CD14-positive monocyte (primary cell): ENCODE measurements at regions not wholly inside any gene's neighbourhood (a gene's known extent, or its start where the extent isn't known, plus 50 kb on each side); places are given as distances from the start of the nearest gene placed in this dataset.
"Not testable (repeated sequence)": the region's sequence is repeated elsewhere in the genome, so short reads cannot be mapped to it uniquely, and the experiment has no call there.

Experiments used
- DNase-seq, 3 donors: peaks; one replicate each; pipeline ENCODE4 v3.0.0-alpha.2; 2011 to 2022
- H2AFZ ChIP-seq: 2 replicates; pipeline ENCODE4 v1.6.0; 2012; ENCODE audit warnings: mild to moderate bottlenecking, low read depth, low read length, inconsistent platforms; ENCODE audit not compliant: insufficient read depth, poor library complexity, severe bottlenecking
- H3K27ac ChIP-seq, 2 donors: 1 replicate in 1 of 2; 2 replicates in 1 of 2; pipeline ENCODE4 v1.5.1; 2012 to 2013; ENCODE audit warnings: low read length in 2 of 2, control low read depth in 1 of 2, inconsistent platforms in 1 of 2, low read depth in 1 of 2, mild to moderate bottlenecking in 1 of 2
- H3K27me3 ChIP-seq, 2 donors: one replicate each; pipeline versions ENCODE4 v1.6.0 to v1.6.1; 2011 to 2013; ENCODE audit warnings: low read length in 2 of 2; ENCODE audit not compliant: control insufficient read depth in 2 of 2, insufficient read depth in 2 of 2
- H3K36me3 ChIP-seq, 2 donors: replicated peaks in 1 of 2; 1 replicate in 1 of 2; 2 replicates in 1 of 2; pipeline versions ENCODE4 v1.5.1 to v1.6.1; 2012 to 2013; ENCODE audit warnings: low read length in 2 of 2, control low read depth in 1 of 2, inconsistent platforms in 1 of 2, mild to moderate bottlenecking in 1 of 2; ENCODE audit not compliant: insufficient read depth in 2 of 2, control insufficient read depth in 1 of 2
- H3K4me1 ChIP-seq, 2 donors: 1 replicate in 1 of 2; 2 replicates in 1 of 2; pipeline versions ENCODE4 v1.5.1 to v1.6.1; 2012 to 2013; ENCODE audit warnings: low read length in 2 of 2, control low read depth in 1 of 2, inconsistent platforms in 1 of 2, mild to moderate bottlenecking in 1 of 2, moderate library complexity in 1 of 2; ENCODE audit not compliant: insufficient read depth in 2 of 2, control insufficient read depth in 1 of 2
- H3K4me2 ChIP-seq: replicated peaks from 2 replicates; pipeline ENCODE3; 2012; ENCODE audit warnings: low read length, moderate library complexity, mild to moderate bottlenecking; ENCODE audit not compliant: poor library complexity, severe bottlenecking; ENCODE audit errors: extremely low read depth
- H3K4me3 ChIP-seq, 3 experiments: fragments of 200-600 bp in 1 of 3; sonication (generic) in 1 of 3; replicated peaks in 1 of 3; 1 replicate in 2 of 3; 2 replicates in 1 of 3; pipeline ENCODE4 v1.5.1; 2011 to 2013; ENCODE audit warnings: low read length in 3 of 3, mild to moderate bottlenecking in 3 of 3, control low read depth in 2 of 3, low read depth in 2 of 3, inconsistent platforms in 1 of 3, moderate library complexity in 1 of 3
- H3K79me2 ChIP-seq: 2 replicates; pipeline ENCODE4 v1.6.0; 2012; ENCODE audit warnings: mild to moderate bottlenecking, control low read depth, inconsistent platforms, low read length, moderate library complexity; ENCODE audit not compliant: insufficient read depth
- H3K9ac ChIP-seq: 2 replicates; pipeline ENCODE4 v1.6.0; 2017; ENCODE audit warnings: low read length, mild to moderate bottlenecking; ENCODE audit not compliant: insufficient read depth, poor library complexity, severe bottlenecking
- H3K9me3 ChIP-seq, 2 donors: replicated peaks in 1 of 2; 1 replicate in 1 of 2; 2 replicates in 1 of 2; pipeline versions ENCODE4 v1.5.1 to v1.6.1; 2012 to 2013; ENCODE audit warnings: low read length in 2 of 2, control low read depth in 1 of 2; ENCODE audit not compliant: control insufficient read depth in 1 of 2, insufficient read depth in 1 of 2
- H4K20me1 ChIP-seq: 2 replicates; pipeline ENCODE4 v1.6.0; 2012; ENCODE audit warnings: mild to moderate bottlenecking, low read length, control low read depth, moderate library complexity; ENCODE audit not compliant: insufficient read depth
- H3K27ac Mint-ChIP-seq, 7 donors: one replicate each; pipeline ENCODE4 v1.8.0; 2020; ENCODE audit warnings: mild to moderate bottlenecking in 7 of 7, mixed read lengths in 7 of 7, moderate library complexity in 6 of 7, inconsistent platforms in 2 of 7
- H3K27me3 Mint-ChIP-seq, 3 donors: one replicate each; pipeline ENCODE4 v1.8.0; 2021 to 2022; ENCODE audit warnings: low read depth in 3 of 3, mild to moderate bottlenecking in 3 of 3, mixed read lengths in 3 of 3, moderate library complexity in 3 of 3, inconsistent platforms in 1 of 3
- H3K36me3 Mint-ChIP-seq, 2 donors: one replicate each; pipeline ENCODE4 v1.8.0; 2020; ENCODE audit warnings: mixed read lengths in 2 of 2, inconsistent platforms in 1 of 2, mild to moderate bottlenecking in 1 of 2
- H3K4me1 Mint-ChIP-seq: one replicate; pipeline ENCODE4 v1.8.0; 2020; ENCODE audit warnings: mild to moderate bottlenecking, mixed read lengths
- H3K4me3 Mint-ChIP-seq, 2 donors: one replicate each; pipeline ENCODE4 v1.8.0; 2020; ENCODE audit warnings: mild to moderate bottlenecking in 2 of 2, mixed read lengths in 2 of 2, moderate library complexity in 1 of 2
- H3K9me3 Mint-ChIP-seq, 7 donors: one replicate each; pipeline ENCODE4 v1.8.0; 2020 to 2022; ENCODE audit warnings: mixed read lengths in 7 of 7, mild to moderate bottlenecking in 6 of 7, moderate library complexity in 6 of 7, inconsistent platforms in 2 of 7
- WGBS: methylation state at CpG from one replicate; pipeline ENCODE4 v1.1.5; 2013; ENCODE audit warnings: missing lambda C conversion rate; ENCODE audit not compliant: insufficient coverage; 5-methylcytosine and 5-hydroxymethylcytosine counted together
- intact Hi-C, 2 donors: fragments of 100-400 bp; cut with micrococcal nuclease; formaldehyde crosslinking; loops; one replicate each; pipeline versions ENCODE4 v1.15.0 to v1.15.1; 2023
- TF ChIP-seq, protein P1 (sequence below): fragments of 200-600 bp; IDR thresholded peaks from one replicate; pipeline ENCODE4 v1.8.0; 2022; ENCODE audit warnings: antibody characterized with exemption, mild to moderate bottlenecking

DNA sequence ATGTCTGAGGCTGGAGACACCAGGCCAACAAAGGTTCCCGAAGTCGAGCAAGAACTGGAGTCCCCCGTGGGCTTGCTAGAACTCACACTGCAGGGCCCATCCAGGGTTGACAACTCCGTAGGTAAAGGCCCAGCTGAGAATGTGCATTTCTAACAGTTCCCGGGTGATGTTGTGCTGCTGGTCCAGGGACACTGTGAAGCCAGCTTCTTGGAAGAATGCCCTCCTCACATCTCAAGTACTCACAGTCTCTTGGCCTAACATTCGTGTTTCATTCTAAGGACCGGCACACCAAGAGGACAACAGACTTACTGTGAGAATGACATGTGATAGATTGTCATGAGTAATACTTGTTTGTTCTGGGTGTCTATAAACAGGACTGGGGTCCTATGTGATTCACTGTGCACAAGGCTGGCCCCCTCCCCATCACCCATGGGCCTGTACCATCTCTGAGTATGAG, 682.3 kb upstream of the IGFBP3 start:
- Mint-ChIP-seq H3K27me3 (peaks cover 0 to 3% (median 0%) of the 10 kb centered on the region in 3 donors), H3K4me1 (no peaks in the 10 kb centered on the region), H3K9me3 (peaks cover 0 to 5% (median 3%) of the 10 kb centered on the region in 7 donors), H3K36me3 (no peaks in the 10 kb centered on the region), H3K27ac (no peak overlapping the region), H3K4me3 (no peak overlapping the region)
- DNase-seq, result no peak
- Histone ChIP-seq H3K9me3 (peaks cover 5 to 8% of the 10 kb centered on the region in 2 donors), H3K36me3 (no peaks in the 10 kb centered on the region), H3K27ac (no peak overlapping the region), H3K4me3 (no peak overlapping the region), H4K20me1 (no peaks in the 10 kb centered on the region), H3K4me2 (no peak overlapping the region), H3K9ac (no peak overlapping the region), H3K79me2 (no peaks in the 10 kb centered on the region), H3K27me3 (no peaks in the 10 kb centered on the region), H3K4me1 (no peaks in the 10 kb centered on the region), H2AFZ (no peak overlapping the region)
- WGBS, result 90% methylated on average over 5 of the region's 7 CpGs
- intact Hi-C loops, result no loop called here
- TF ChIP-seq, protein P1, sequence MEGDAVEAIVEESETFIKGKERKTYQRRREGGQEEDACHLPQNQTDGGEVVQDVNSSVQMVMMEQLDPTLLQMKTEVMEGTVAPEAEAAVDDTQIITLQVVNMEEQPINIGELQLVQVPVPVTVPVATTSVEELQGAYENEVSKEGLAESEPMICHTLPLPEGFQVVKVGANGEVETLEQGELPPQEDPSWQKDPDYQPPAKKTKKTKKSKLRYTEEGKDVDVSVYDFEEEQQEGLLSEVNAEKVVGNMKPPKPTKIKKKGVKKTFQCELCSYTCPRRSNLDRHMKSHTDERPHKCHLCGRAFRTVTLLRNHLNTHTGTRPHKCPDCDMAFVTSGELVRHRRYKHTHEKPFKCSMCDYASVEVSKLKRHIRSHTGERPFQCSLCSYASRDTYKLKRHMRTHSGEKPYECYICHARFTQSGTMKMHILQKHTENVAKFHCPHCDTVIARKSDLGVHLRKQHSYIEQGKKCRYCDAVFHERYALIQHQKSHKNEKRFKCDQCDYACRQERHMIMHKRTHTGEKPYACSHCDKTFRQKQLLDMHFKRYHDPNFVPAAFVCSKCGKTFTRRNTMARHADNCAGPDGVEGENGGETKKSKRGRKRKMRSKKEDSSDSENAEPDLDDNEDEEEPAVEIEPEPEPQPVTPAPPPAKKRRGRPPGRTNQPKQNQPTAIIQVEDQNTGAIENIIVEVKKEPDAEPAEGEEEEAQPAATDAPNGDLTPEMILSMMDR, result no peak

DNA sequence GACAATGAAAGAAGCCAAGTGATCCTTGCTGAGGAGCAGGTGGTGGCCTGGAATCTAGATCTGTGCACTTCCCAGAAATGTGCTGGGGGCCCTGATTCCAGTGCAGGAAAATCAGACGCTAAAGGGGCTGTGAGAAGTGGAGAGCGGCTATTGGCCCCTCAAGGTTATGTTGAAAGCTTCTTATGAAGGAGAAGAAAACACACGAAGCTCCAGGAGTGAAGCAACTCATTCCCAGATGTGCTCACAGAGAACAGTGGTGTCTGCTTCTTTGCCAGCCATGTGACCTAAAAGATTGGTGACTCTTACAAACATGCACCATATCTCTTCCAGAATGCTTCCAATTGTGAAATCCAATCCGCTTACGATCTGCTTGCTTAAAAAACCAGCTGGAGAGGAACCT, 679.3 kb upstream of the IGFBP3 start:
- no peaks in the 10 kb centered on the region for H3K79me2 ChIP-seq
- no peak overlapping the region for H3K4me3 Mint-ChIP-seq
- H3K36me3 Mint-ChIP-seq, result no peaks in the 10 kb centered on the region
- H3K4me1 Mint-ChIP-seq, result no peaks in the 10 kb centered on the region
- H4K20me1 ChIP-seq, result no peaks in the 10 kb centered on the region
- DNase-seq, result no peak
- peaks cover 5 to 8% of the 10 kb centered on the region in 2 donors for H3K9me3 ChIP-seq
- WGBS, result 100% methylated on average over 4 of the region's 5 CpGs
- peaks cover 0 to 12% (median 3%) of the 10 kb centered on the region in 7 donors for H3K9me3 Mint-ChIP-seq
- H3K9ac ChIP-seq, result no peak overlapping the region
- intact Hi-C loops, result no loop called here
- no peak overlapping the region for H2AFZ ChIP-seq
- H3K36me3 ChIP-seq, result no peaks in the 10 kb centered on the region
- H3K27ac Mint-ChIP-seq, result no peak overlapping the region
- H3K4me3 ChIP-seq, result no peak overlapping the region
- H3K27ac ChIP-seq, result no peak overlapping the region
- H3K4me1 ChIP-seq, result no peaks in the 10 kb centered on the region
- H3K27me3 ChIP-seq, result no peaks in the 10 kb centered on the region
- peaks cover 0 to 3% (median 0%) of the 10 kb centered on the region in 3 donors for H3K27me3 Mint-ChIP-seq
- TF ChIP-seq, protein P1, result no peak
- H3K4me2 ChIP-seq, result no peak overlapping the region

DNA sequence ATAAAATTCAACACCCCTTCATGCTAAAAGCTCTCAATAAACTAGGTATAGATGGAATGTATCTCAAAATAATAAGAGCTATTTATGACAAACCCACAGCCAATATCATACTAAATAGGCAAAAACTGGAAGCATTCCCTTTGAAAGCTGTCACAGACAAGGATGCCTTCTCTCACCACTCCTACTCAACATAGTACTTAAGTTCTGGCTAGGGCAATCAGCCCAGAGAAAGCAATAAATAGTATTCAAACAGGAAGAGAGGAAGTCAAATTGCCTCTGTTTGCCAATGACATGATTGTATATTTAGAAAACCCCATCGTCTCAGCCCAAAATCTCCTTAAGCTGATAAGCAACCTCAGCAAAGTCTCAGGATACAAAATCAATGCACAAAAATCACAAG, 673.8 kb upstream of the IGFBP3 start:
- H2AFZ ChIP-seq, H3K27ac ChIP-seq, H3K4me1 Mint-ChIP-seq, H3K36me3 Mint-ChIP-seq, H3K4me1 ChIP-seq, H3K79me2 ChIP-seq, H3K9ac ChIP-seq, intact Hi-C loops, H3K27ac Mint-ChIP-seq, H3K4me3 Mint-ChIP-seq, H3K4me3 ChIP-seq, DNase-seq, H3K27me3 ChIP-seq, H4K20me1 ChIP-seq, H3K27me3 Mint-ChIP-seq, H3K36me3 ChIP-seq, H3K4me2 ChIP-seq: not testable (repeated sequence)
- peaks cover 5 to 17% (median 12%) of the 10 kb centered on the region in 7 donors for H3K9me3 Mint-ChIP-seq
- WGBS, result 20% methylated on average over 1 of the region's 1 CpG
- peaks cover 14 to 20% of the 10 kb centered on the region in 2 donors for H3K9me3 ChIP-seq
